ENCODE measurements at regions not wholly inside any gene's neighbourhood (a gene's known extent, or its start where the extent isn't known, plus 50 kb on each side); places are given as distances from the start of the nearest gene placed in this dataset.

DNA sequence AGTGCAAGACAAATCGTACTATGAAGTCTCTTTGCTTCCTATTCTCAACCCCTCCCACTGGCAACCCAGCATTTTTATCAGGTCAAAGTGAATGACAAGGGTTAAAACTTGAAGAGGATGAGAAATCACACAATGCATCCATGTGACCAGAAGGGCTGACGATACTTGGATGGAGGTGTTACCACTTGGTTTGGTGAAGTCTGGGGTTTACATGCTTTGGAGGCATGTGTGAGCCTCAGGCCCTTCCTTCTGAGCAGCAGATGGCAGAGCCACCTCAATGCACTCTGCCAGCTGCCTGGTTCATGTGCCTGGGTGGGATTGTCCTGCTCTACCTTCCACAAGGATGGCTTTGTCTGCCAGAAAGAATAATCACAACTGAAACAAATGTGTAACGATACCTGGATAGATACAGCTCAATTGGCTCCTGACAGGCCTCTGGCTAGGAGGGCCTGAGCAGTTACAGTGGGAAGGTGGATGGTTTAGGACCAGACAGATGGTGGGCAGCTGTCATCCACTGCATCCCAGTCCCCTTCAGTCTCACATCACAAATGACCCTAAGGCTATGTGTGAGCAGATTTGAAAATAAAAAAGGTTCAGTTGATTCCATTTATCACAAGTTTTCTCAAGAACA lies 51.5 kb upstream of the CNIH3 start:
- no peaks in the 10 kb centered on the region for H3K79me1 ChIP-seq (ENCODE audit: low read length)
- H2BK12ac ChIP-seq (ENCODE audit: low read length): no peak overlapping the region
- H3K4me3 ChIP-seq (ENCODE audit: low read depth, low read length): peak overlapping the region; percentile 2
- no peak overlapping the region for H2AFZ ChIP-seq (ENCODE audit: insufficient read depth, low read length, poor library complexity)
- H4K12ac ChIP-seq (ENCODE audit: low read depth, low read length): no peak overlapping the region
- no peak overlapping the region for H3K4me2 ChIP-seq (ENCODE audit: low read length)
- no peaks in the 10 kb centered on the region for H3K27me3 ChIP-seq (ENCODE audit: insufficient read depth, low read length)
- H3K36me3 ChIP-seq (ENCODE audit: control insufficient read depth in 1 of 2, insufficient read depth in 2 of 2, low read length in 2 of 2): no peaks in the 10 kb centered on the region
- no peak overlapping the region for H3K4ac ChIP-seq (ENCODE audit: low read depth, low read length)
- H3K14ac ChIP-seq (ENCODE audit: low read length): no peak overlapping the region
- H4K8ac ChIP-seq (ENCODE audit: low read depth, low read length): no peak overlapping the region
- no peaks in the 10 kb centered on the region for H3K79me2 ChIP-seq (ENCODE audit: control insufficient read depth, insufficient read depth, low read length, poor library complexity)
- H2BK5ac ChIP-seq (ENCODE audit: low read depth, low read length, poor library complexity): no peak overlapping the region
- no CpG with 5 or more reads among the region's 3 CpGs for WGBS (ENCODE audit: extremely low coverage, insufficient coverage, insufficient read length)
- no peak overlapping the region for H2AK5ac ChIP-seq (ENCODE audit: low read length)
- no peak overlapping the region for H3K18ac ChIP-seq (ENCODE audit: low read length)
- H3K27ac ChIP-seq (ENCODE audit: low read depth, low read length): no peak overlapping the region
- no peak overlapping the region for H4K91ac ChIP-seq (ENCODE audit: low read depth, low read length)
- H3K23ac ChIP-seq (ENCODE audit: low read length): no peak overlapping the region
- H3K9me3 ChIP-seq (ENCODE audit: insufficient read depth, low read depth, low read length): peaks cover 2% of the 10 kb centered on the region
- DNase-seq: no peak
- peaks cover 0 to 4% of the 10 kb centered on the region in 2 experiments for H3K4me1 ChIP-seq (ENCODE audit: control insufficient read depth in 1 of 2, insufficient read depth in 2 of 2, low read length in 2 of 2)
- H3K9ac ChIP-seq (ENCODE audit: low read length): no peak overlapping the region
- no peak overlapping the region for H2BK120ac ChIP-seq (ENCODE audit: insufficient read depth, low read length, poor library complexity)

DNA sequence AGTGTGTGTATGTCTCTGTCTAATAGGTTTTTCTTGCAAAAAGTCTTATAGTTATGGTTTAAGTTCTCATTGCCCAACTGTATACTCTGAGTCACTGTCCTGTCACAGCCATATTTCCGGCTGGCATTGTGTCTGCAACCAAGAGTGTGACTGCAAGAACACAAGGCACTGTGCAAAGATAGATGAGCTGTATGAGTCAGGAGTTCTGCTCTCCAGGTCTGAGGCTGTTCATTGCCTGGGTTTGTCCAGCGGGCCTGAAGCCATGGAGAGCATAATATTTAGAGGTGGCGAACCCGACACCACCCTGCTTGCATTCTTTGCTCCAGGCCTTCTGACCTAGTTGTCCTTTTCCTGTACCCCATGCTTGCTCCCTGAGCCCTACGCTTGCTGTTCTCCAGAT lies 50.9 kb upstream of the CNIH3 start:
- no peak overlapping the region for H4K12ac ChIP-seq (ENCODE audit: low read depth, low read length)
- no peak overlapping the region for H2BK12ac ChIP-seq (ENCODE audit: low read length)
- H2AK5ac ChIP-seq (ENCODE audit: low read length): no peak overlapping the region
- no peak overlapping the region for H4K91ac ChIP-seq (ENCODE audit: low read depth, low read length)
- no peak overlapping the region for H2BK5ac ChIP-seq (ENCODE audit: low read depth, low read length, poor library complexity)
- H3K4ac ChIP-seq (ENCODE audit: low read depth, low read length): no peak overlapping the region
- H3K27me3 ChIP-seq (ENCODE audit: insufficient read depth, low read length): no peaks in the 10 kb centered on the region
- no peak overlapping the region for H4K8ac ChIP-seq (ENCODE audit: low read depth, low read length)
- H3K9ac ChIP-seq (ENCODE audit: low read length): no peak overlapping the region
- no peak overlapping the region for H3K4me2 ChIP-seq (ENCODE audit: low read length)
- H2BK120ac ChIP-seq (ENCODE audit: insufficient read depth, low read length, poor library complexity): no peak overlapping the region
- H3K36me3 ChIP-seq (ENCODE audit: control insufficient read depth in 1 of 2, insufficient read depth in 2 of 2, low read length in 2 of 2): no peaks in the 10 kb centered on the region
- H3K18ac ChIP-seq (ENCODE audit: low read length): no peak overlapping the region
- no CpG with 5 or more reads among the region's 5 CpGs for WGBS (ENCODE audit: extremely low coverage, insufficient coverage, insufficient read length)
- H2AFZ ChIP-seq (ENCODE audit: insufficient read depth, low read length, poor library complexity): no peak overlapping the region
- no peak overlapping the region for H3K27ac ChIP-seq (ENCODE audit: low read depth, low read length)
- H3K14ac ChIP-seq (ENCODE audit: low read length): no peak overlapping the region
- H3K9me3 ChIP-seq (ENCODE audit: insufficient read depth, low read depth, low read length): peaks cover 2% of the 10 kb centered on the region
- no peaks in the 10 kb centered on the region for H3K79me2 ChIP-seq (ENCODE audit: control insufficient read depth, insufficient read depth, low read length, poor library complexity)
- no peak overlapping the region for H3K23ac ChIP-seq (ENCODE audit: low read length)
- peaks cover 0 to 4% of the 10 kb centered on the region in 2 experiments for H3K4me1 ChIP-seq (ENCODE audit: control insufficient read depth in 1 of 2, insufficient read depth in 2 of 2, low read length in 2 of 2)
- no peaks in the 10 kb centered on the region for H3K79me1 ChIP-seq (ENCODE audit: low read length)
- no peak overlapping the region for H3K4me3 ChIP-seq (ENCODE audit: low read depth, low read length)
- DNase-seq: peak; percentile 23 to 46

DNA sequence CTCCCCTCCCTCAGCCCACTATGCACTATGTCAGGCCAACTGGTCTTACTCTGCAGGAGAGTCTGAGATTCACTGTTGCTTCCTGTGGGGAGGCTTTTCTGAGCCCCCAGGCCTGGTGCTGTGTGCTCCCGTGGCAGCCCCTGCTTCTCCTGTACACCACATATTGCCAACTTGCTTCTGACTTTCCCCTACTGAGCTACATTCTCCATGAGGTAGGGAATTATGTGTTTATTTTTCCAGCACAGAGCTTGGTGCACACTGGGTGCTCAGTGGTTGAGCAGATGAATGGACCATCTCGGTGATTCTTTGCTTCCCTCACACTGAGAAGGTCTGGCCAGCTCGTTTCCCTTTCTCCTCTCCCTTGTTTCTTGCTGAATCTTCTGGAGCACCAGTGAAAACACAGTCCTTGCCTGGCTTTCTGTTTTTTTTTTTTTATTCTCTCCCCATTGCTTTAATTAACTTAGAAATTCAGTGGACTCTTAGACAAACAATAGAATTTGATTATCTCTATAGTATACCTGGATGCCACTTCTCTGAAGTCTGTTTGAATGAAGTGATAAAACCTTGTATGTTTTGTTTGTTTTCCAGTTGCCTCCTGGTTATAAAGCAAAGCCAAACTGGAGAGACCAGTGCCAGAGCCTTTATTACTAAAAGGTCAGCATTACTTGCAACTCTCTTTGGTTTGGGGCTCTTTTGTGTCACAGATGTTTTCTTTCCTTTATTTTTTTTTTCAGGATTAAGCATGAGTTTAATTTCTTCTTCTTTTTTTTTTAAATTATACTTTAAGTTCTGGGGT lies 50.3 kb upstream of the CNIH3 start:
- H2AFZ ChIP-seq (ENCODE audit: insufficient read depth, low read length, poor library complexity): no peak overlapping the region
- no peaks in the 10 kb centered on the region for H3K79me2 ChIP-seq (ENCODE audit: control insufficient read depth, insufficient read depth, low read length, poor library complexity)
- H4K8ac ChIP-seq (ENCODE audit: low read depth, low read length): no peak overlapping the region
- WGBS (ENCODE audit: extremely low coverage, insufficient coverage, insufficient read length): no CpG with 5 or more reads among the region's 3 CpGs
- H3K18ac ChIP-seq (ENCODE audit: low read length): no peak overlapping the region
- no peaks in the 10 kb centered on the region for H3K9me3 ChIP-seq (ENCODE audit: insufficient read depth, low read depth, low read length)
- H3K4me2 ChIP-seq (ENCODE audit: low read length): no peak overlapping the region
- no peak overlapping the region for H2BK12ac ChIP-seq (ENCODE audit: low read length)
- no peak overlapping the region for H2BK120ac ChIP-seq (ENCODE audit: insufficient read depth, low read length, poor library complexity)
- H2BK5ac ChIP-seq (ENCODE audit: low read depth, low read length, poor library complexity): no peak overlapping the region
- H3K4me3 ChIP-seq (ENCODE audit: low read depth, low read length): no peak overlapping the region
- H4K91ac ChIP-seq (ENCODE audit: low read depth, low read length): no peak overlapping the region
- no peak overlapping the region for H4K12ac ChIP-seq (ENCODE audit: low read depth, low read length)
- no peak overlapping the region for H3K27ac ChIP-seq (ENCODE audit: low read depth, low read length)
- no peaks in the 10 kb centered on the region for H3K36me3 ChIP-seq (ENCODE audit: control insufficient read depth in 1 of 2, insufficient read depth in 2 of 2, low read length in 2 of 2)
- H3K9ac ChIP-seq (ENCODE audit: low read length): no peak overlapping the region
- no peak for DNase-seq
- H3K14ac ChIP-seq (ENCODE audit: low read length): no peak overlapping the region
- H2AK5ac ChIP-seq (ENCODE audit: low read length): no peak overlapping the region
- H3K27me3 ChIP-seq (ENCODE audit: insufficient read depth, low read length): no peaks in the 10 kb centered on the region
- H3K4me1 ChIP-seq (ENCODE audit: control insufficient read depth in 1 of 2, insufficient read depth in 2 of 2, low read length in 2 of 2): peaks cover 0 to 4% of the 10 kb centered on the region in 2 experiments
- no peak overlapping the region for H3K4ac ChIP-seq (ENCODE audit: low read depth, low read length)
- H3K79me1 ChIP-seq (ENCODE audit: low read length): no peaks in the 10 kb centered on the region
- no peak overlapping the region for H3K23ac ChIP-seq (ENCODE audit: low read length)
